ENCODE measurements at regions not wholly inside any gene's neighbourhood (a gene's known extent, or its start where the extent isn't known, plus 50 kb on each side); places are given as distances from the start of the nearest gene placed in this dataset.

DNA sequence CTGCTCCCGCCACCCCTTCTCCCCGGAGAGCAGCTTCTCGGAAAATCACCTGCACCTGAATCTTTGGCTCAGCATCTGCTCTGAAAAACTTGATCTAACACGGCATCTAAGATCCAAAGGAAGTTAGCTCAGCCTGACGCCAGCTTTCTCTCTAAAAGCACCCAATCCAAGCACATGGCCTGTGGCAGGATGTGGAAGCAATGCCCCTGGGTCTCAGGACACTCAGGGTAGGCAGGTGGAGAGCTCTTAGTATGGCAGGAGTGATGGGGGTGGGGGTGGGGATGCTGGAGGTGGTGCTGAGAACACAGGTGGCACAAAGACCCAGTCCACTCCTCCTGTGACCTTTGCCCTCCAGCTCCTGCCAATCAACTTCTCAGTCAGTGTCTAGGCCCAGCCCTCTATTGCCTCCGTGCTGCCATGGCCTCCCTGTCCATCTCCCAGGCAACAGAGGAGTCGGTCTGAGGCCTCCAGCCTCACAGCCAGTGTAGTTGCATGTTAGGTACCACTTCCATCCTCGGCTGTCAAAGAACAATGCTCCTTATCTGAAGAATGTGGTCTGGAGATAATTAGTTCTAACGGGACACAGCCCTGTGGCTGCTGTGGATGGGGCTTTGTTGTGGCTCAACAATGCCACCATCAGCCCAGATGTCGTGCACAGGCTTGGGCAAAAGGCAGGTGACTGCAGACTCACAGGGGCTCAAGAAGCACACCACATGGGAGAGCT, 180.0 kb upstream of the C14orf180 start:
- ATAC-seq, result no peak
- H3K4me1 ChIP-seq (replicated peaks in 1 of 2; ENCODE audit: control insufficient read depth in 2 of 2, insufficient read depth in 2 of 2, low read length in 2 of 2), result no peaks in the 10 kb centered on the region
- POLR2A ChIA-PET, result no interaction called here
- in situ Hi-C loops (cut with MboI) (no loop called here), intact Hi-C loops (cut with micrococcal nuclease) (no loop called here)
- H3K27ac ChIP-seq (ENCODE audit: extremely low read depth, low read depth, low read length), result no peak overlapping the region
- H3K36me3 ChIP-seq (ENCODE audit: control insufficient read depth, insufficient read depth, low read length), result no peaks in the 10 kb centered on the region
- no peaks in the 10 kb centered on the region for H3K9me1 ChIP-seq (ENCODE audit: control insufficient read depth, insufficient read depth, low read length)
- H3K9ac ChIP-seq (ENCODE audit: insufficient read depth in 1 of 2, low read depth in 2 of 2, low read length in 2 of 2), result no peak overlapping the region
- no peak for TF ChIP-seq IRF2 (CRISPR knock-in tag; IDR thresholded peaks at IDR 0.05)
- TF ChIP-seq SAFB2 (IDR thresholded peaks at IDR 0.05; ENCODE audit: borderline replicate concordance, low read depth, low read length, severe bottlenecking), result no peak
- no peak for TF ChIP-seq ZFPM2 (CRISPR knock-in tag; IDR thresholded peaks at IDR 0.05)
- TF ChIP-seq SOX6 (IDR thresholded peaks at IDR 0.05), result peak; percentile 27; the same call in 1 of the 2 replicates
- no peak for TF ChIP-seq SUPT5H (IDR thresholded peaks at IDR 0.05)
- TF ChIP-seq CGGBP1 (CRISPR knock-in tag; IDR thresholded peaks at IDR 0.05), result no peak
- TF ChIP-seq DEAF1 (CRISPR knock-in tag; IDR thresholded peaks at IDR 0.05), result no peak
- no peak for TF ChIP-seq CBX3 (IDR thresholded peaks at IDR 0.05; ENCODE audit: borderline replicate concordance in 1 of 2, low read length in 2 of 2)
- peaks cover 0 to 23% of the 10 kb centered on the region in 2 experiments; a peak in 3 of 5 replicates for H3K27me3 ChIP-seq (ENCODE audit: control insufficient read depth in 2 of 2, insufficient read depth in 2 of 2, low read length in 2 of 2)
- CTCF ChIA-PET (ENCODE audit: low intra/inter-chr PET ratio), result no interaction called here
- no peak overlapping the region for H2AFZ ChIP-seq (ENCODE audit: low read depth, low read length)
- no peak overlapping the region for H3K4me3 ChIP-seq
- H3K4me2 ChIP-seq (ENCODE audit: insufficient read depth, low read length), result no peak overlapping the region
- H4K20me1 ChIP-seq (replicated peaks; ENCODE audit: control insufficient read depth, insufficient read depth, low read length), result no peaks in the 10 kb centered on the region
- DNase-seq (ENCODE audit: extremely low read depth in 1 of 4, low spot score in 3 of 4), result no peak
- FAIRE-seq, result no peak
- H3K79me2 ChIP-seq (ENCODE audit: control insufficient read depth, insufficient read depth, low read length), result no peaks in the 10 kb centered on the region
- no TSS peak for BruUV-seq (replicated peaks)
- 2% methylated on average over 7 of the region's 10 CpGs for WGBS (ENCODE audit: insufficient coverage, low coverage, missing lambda C conversion rate)
- no peaks in the 10 kb centered on the region for H3K9me3 ChIP-seq (replicated peaks; ENCODE audit: control insufficient read depth, insufficient read depth, low read depth, low read length)

All from K562 (cell line).